GM12878 (cell line): ENCODE measurements at regions not wholly inside any gene's neighbourhood (a gene's known extent, or its start where the extent isn't known, plus 50 kb on each side); places are given as distances from the start of the nearest gene placed in this dataset.

Experiments used
- ATAC-seq: fragments of 200-7000 bp; cut with Tn5 transposase; 3 replicates; pipeline ENCODE4 v1.9.1; 2020; ENCODE audit warnings: mild to moderate bottlenecking, moderate library complexity
- BruUV-seq: library from RNA; stranded (reverse); fragments of 400-500 nt; replicated peaks from 2 replicates; lab custom pipeline; 2021; lab: Mats Ljungman, UMichigan
- CTCF ChIA-PET: fragments of 300-600 bp; sonication (Branson Sonifier 250); formaldehyde crosslinking; extraction: SDS; loops from one replicate; lab custom pipeline; 2021; ENCODE audit warnings: inconsistent platforms; lab: Yijun Ruan, JAX
- POLR2A ChIA-PET: fragments of 350-600 bp; formaldehyde crosslinking; extraction: SDS; loops from one replicate; lab custom pipeline; 2021; ENCODE audit warnings: inconsistent platforms; lab: Charles Lee
- RAD21 ChIA-PET: fragments of 300-600 bp; sonication (Branson Sonifier 250); formaldehyde crosslinking; loops from one replicate; lab custom pipeline; 2023; ENCODE audit warnings: antibody characterized with exemption; ENCODE audit not compliant: unreplicated experiment; lab: Charles Lee
- SMC1A ChIA-PET: fragments of 300-600 bp; sonication (Branson Sonifier 250); formaldehyde crosslinking; loops from one replicate; lab custom pipeline; 2023; ENCODE audit not compliant: unreplicated experiment, uncharacterized antibody; lab: Charles Lee
- DNase-seq: peaks from one replicate; pipeline ENCODE4 v3.0.0-alpha.2; 2011; ENCODE audit warnings: low read depth, low spot score
- FAIRE-seq: peaks from 3 replicates; lab custom pipeline; 2011; peaks lifted over from hg19 to GRCh38; lab: Jason Lieb, UNC
- H2AFZ ChIP-seq: 2 replicates; pipeline ENCODE4 v1.6.0; 2011; ENCODE audit warnings: low read depth, low read length, control low read depth; ENCODE audit not compliant: control insufficient read depth
- H3K27ac ChIP-seq: 2 replicates; pipeline ENCODE4 v1.5.1; 2011; ENCODE audit warnings: control low read depth; ENCODE audit not compliant: control insufficient read depth, insufficient read depth
- H3K27me3 ChIP-seq, 2 experiments: replicated peaks in 1 of 2; 2 replicates each; pipeline versions ENCODE4 v1.6.0 to v1.6.1; 2011; ENCODE audit warnings: low read length in 1 of 2; ENCODE audit not compliant: control insufficient read depth in 2 of 2, insufficient read depth in 2 of 2
- H3K36me3 ChIP-seq, 2 experiments: 2 replicates each; pipeline ENCODE4 v1.5.1; 2011; ENCODE audit warnings: low read length in 1 of 2; ENCODE audit not compliant: control insufficient read depth in 2 of 2, insufficient read depth in 2 of 2
- H3K4me1 ChIP-seq: 2 replicates; pipeline ENCODE4 v1.6.1; 2011; ENCODE audit warnings: mild to moderate bottlenecking, low read length, moderate library complexity, mixed read lengths; ENCODE audit not compliant: control insufficient read depth, insufficient read depth
- H3K4me2 ChIP-seq: 2 replicates; pipeline ENCODE4 v1.6.0; 2011; ENCODE audit warnings: control low read depth; ENCODE audit not compliant: control insufficient read depth, insufficient read depth
- H3K4me3 ChIP-seq: fragments of 200-600 bp; sonication (generic); 2 replicates; pipeline ENCODE4 v1.5.1; 2016
- H3K79me2 ChIP-seq: 2 replicates; pipeline ENCODE4 v1.6.0; 2011; ENCODE audit warnings: low read length; ENCODE audit not compliant: control insufficient read depth, insufficient read depth
- H3K9ac ChIP-seq: 2 replicates; pipeline ENCODE4 v1.8.0; 2011; ENCODE audit warnings: low read length, control low read depth, mixed read lengths; ENCODE audit not compliant: control insufficient read depth, insufficient read depth
- H3K9me3 ChIP-seq: replicated peaks from 3 replicates; pipeline ENCODE4 v1.5.1; 2011; ENCODE audit warnings: mild to moderate bottlenecking, low read length; ENCODE audit not compliant: control insufficient read depth, insufficient read depth
- H4K20me1 ChIP-seq: 2 replicates; pipeline ENCODE4 v1.6.0; 2011; ENCODE audit not compliant: control insufficient read depth, insufficient read depth
- ATF2 ChIP-seq: IDR thresholded peaks from 2 replicates; pipeline ENCODE4 v1.6.1; 2012; ENCODE audit warnings: low read length, inconsistent platforms
- CBX5 ChIP-seq: sonication (generic); IDR thresholded peaks from 2 replicates; pipeline ENCODE4 v1.6.1; 2016; ENCODE audit warnings: low read depth, moderate library complexity, mild to moderate bottlenecking, inconsistent platforms
- ELK1 ChIP-seq: IDR thresholded peaks from 2 replicates; pipeline ENCODE4 v1.6.1; 2012; ENCODE audit warnings: low read depth, low read length, improper control_type of control experiment
- GABPA ChIP-seq: IDR thresholded peaks from 2 replicates; pipeline ENCODE4 v1.6.1; 2014; ENCODE audit warnings: antibody characterized with exemption, low read depth, mild to moderate bottlenecking, inconsistent platforms
- HDAC6 ChIP-seq: fragments of 200-600 bp; sonication (generic); IDR thresholded peaks from one replicate; pipeline ENCODE4 v1.8.0; 2017; ENCODE audit warnings: antibody characterized with exemption; ENCODE audit not compliant: unreplicated experiment
- IRF3 ChIP-seq: fragments of 450-650 bp; IDR thresholded peaks from 2 replicates; pipeline ENCODE4 v1.6.1; 2014; ENCODE audit warnings: mild to moderate bottlenecking
- NR2C1 ChIP-seq: fragments of 450-650 bp; IDR thresholded peaks from 2 replicates; pipeline ENCODE4 v1.6.1; 2017; ENCODE audit warnings: antibody characterized with exemption, mild to moderate bottlenecking, moderate library complexity
- NR2F1 ChIP-seq: fragments of 450-650 bp; conservative IDR thresholded peaks from 2 replicates; pipeline ENCODE4 v1.6.1; 2017; ENCODE audit warnings: mild to moderate bottlenecking
- POLR2A ChIP-seq: IDR thresholded peaks from 2 replicates; pipeline ENCODE4 v1.6.1; 2011; ENCODE audit warnings: low read depth, mild to moderate bottlenecking, low read length
- SKIL ChIP-seq: fragments of 450-650 bp; IDR thresholded peaks from 2 replicates; pipeline ENCODE4 v1.6.1; 2017; ENCODE audit warnings: mild to moderate bottlenecking, low read depth, inconsistent platforms; ENCODE audit not compliant: poor library complexity, severe bottlenecking
- TBL1XR1 ChIP-seq: IDR thresholded peaks from 2 replicates; pipeline ENCODE4 v1.6.1; 2012; ENCODE audit warnings: low read depth, low read length, improper control_type of control experiment
- USF2 ChIP-seq: IDR thresholded peaks from 2 replicates; pipeline ENCODE4 v1.6.1; 2011; ENCODE audit warnings: low read depth, low read length, improper control_type of control experiment, borderline replicate concordance
- ZNF687 ChIP-seq: fragments of 450-650 bp; IDR thresholded peaks from 2 replicates; pipeline ENCODE4 v1.6.1; 2017; ENCODE audit warnings: mild to moderate bottlenecking, moderate library complexity
- in situ Hi-C: fragments of 300-500 bp; cut with MboI; formaldehyde crosslinking; loops from 9 replicates; pipeline ENCODE4 v1.14.3; 2018; ENCODE audit warnings: mixed read lengths
- intact Hi-C: fragments of 100-400 bp; cut with micrococcal nuclease; formaldehyde crosslinking; loops from one replicate; pipeline ENCODE4 v1.14.2; 2022; ENCODE audit not compliant: unreplicated experiment

- CTCF ChIA-PET: no interaction called here
- ATAC-seq (no peak), FAIRE-seq (no peak), DNase-seq (no peak)
- Histone ChIP-seq H3K4me2 (no peak overlapping the region), H2AFZ (no peak overlapping the region), H3K9ac (no peak overlapping the region), H3K79me2 (no peaks in the 10 kb centered on the region), H3K27me3 (no peaks in the 10 kb centered on the region), H4K20me1 (no peaks in the 10 kb centered on the region), H3K27ac (no peak overlapping the region), H3K4me1 (no peaks in the 10 kb centered on the region), H3K9me3 (no peaks in the 10 kb centered on the region), H3K36me3 (no peaks in the 10 kb centered on the region), H3K4me3 (no peak overlapping the region)
- POLR2A ChIA-PET: no interaction called here
- no TSS peak for BruUV-seq
- RAD21 ChIA-PET: no interaction called here
- SMC1A ChIA-PET: interaction anchor here (1.0 kb wide), 1 partner anchor 10 kb away, joined by 3 read pairs; no protein-coding TSS in a partner anchor
- TF ChIP-seq ATF2: no peak
- TF ChIP-seq POLR2A: no peak
- no peak for TF ChIP-seq SKIL
- TF ChIP-seq GABPA: no peak
- TF ChIP-seq TBL1XR1: no peak
- TF ChIP-seq USF2: no peak
- TF ChIP-seq ZNF687: no peak
- TF ChIP-seq NR2F1: no peak
- no peak for TF ChIP-seq NR2C1
- TF ChIP-seq HDAC6: no peak
- TF ChIP-seq IRF3: no peak
- TF ChIP-seq CBX5: no peak
- no peak for TF ChIP-seq ELK1
- intact Hi-C loops (no loop called here), in situ Hi-C loops (no loop called here)
These were observed 164.1 kb upstream of the PELI2 start for GRCh38 chr14:55954108-55954507.
